T-helper 2 cell treated with Interferon-gamma antibody and Interleukin-4, amounts not matched to agents 100 ng/mL and 5 ng/mL, for 36 hours (primary cell): ENCODE measurements at regions not wholly inside any gene's neighbourhood (a gene's known extent, or its start where the extent isn't known, plus 50 kb on each side); places are given as distances from the start of the nearest gene placed in this dataset.
"Not testable (repeated sequence)": the region's sequence is repeated elsewhere in the genome, so short reads cannot be mapped to it uniquely, and the experiment has no call there.

Experiments
- intact Hi-C: fragments of 100-400 bp; cut with micrococcal nuclease; formaldehyde crosslinking; loops from one replicate; pipeline ENCODE4 v1.15.1; 2023

- intact Hi-C loops: no loop called here
These were observed 51.1 kb upstream of the PPP2R3B start for GRCh38 chrX:437661-438390.

- intact Hi-C loops: no loop called here
These were observed 52.5 kb upstream of the PPP2R3B start for GRCh38 chrX:439241-439640.

GRCh38 chrX:439719-440118 is 53.0 kb upstream of the PPP2R3B start:
- intact Hi-C loops: no loop called here

GRCh38 chrX:440636-441035 is 53.9 kb upstream of the PPP2R3B start:
- intact Hi-C loops: no loop called here

- intact Hi-C loops: no loop called here
These were observed 57.0 kb upstream of the PPP2R3B start for GRCh38 chrX:443536-444210.

- intact Hi-C loops: no loop called here
These were observed 57.6 kb upstream of the PPP2R3B start for GRCh38 chrX:444305-444704.

- intact Hi-C loops: no loop called here
These were observed 59.0 kb upstream of the PPP2R3B start for GRCh38 chrX:445727-446126.

- intact Hi-C loops: no loop called here
These were observed 59.5 kb upstream of the PPP2R3B start for GRCh38 chrX:446245-446644.

GRCh38 chrX:447052-447451 is 60.3 kb upstream of the PPP2R3B start:
- intact Hi-C loops: no loop called here

- intact Hi-C loops: not testable (repeated sequence)
These were observed 65.0 kb upstream of the PPP2R3B start for GRCh38 chrX:451750-452149.

GRCh38 chrX:452598-452997 is 65.9 kb upstream of the PPP2R3B start:
- intact Hi-C loops: no loop called here

GRCh38 chrX:454514-454913 is 67.8 kb upstream of the PPP2R3B start:
- intact Hi-C loops: not testable (repeated sequence)

- intact Hi-C loops: no loop called here
These were observed 68.5 kb upstream of the PPP2R3B start for GRCh38 chrX:455199-455598.

- intact Hi-C loops: no loop called here
These were observed 69.0 kb upstream of the PPP2R3B start for GRCh38 chrX:455673-456072.

- intact Hi-C loops: no loop called here
These were observed 69.4 kb upstream of the PPP2R3B start for GRCh38 chrX:456146-456545.

- intact Hi-C loops: no loop called here
These were observed 70.0 kb upstream of the PPP2R3B start for GRCh38 chrX:456551-457291.

GRCh38 chrX:457292-457679 is 70.6 kb upstream of the PPP2R3B start:
- intact Hi-C loops: no loop called here

GRCh38 chrX:458631-459061 is 71.9 kb upstream of the PPP2R3B start:
- intact Hi-C loops: no loop called here

GRCh38 chrX:459611-460010 is 72.9 kb upstream of the PPP2R3B start:
- intact Hi-C loops: no loop called here

GRCh38 chrX:460116-460515 is 73.4 kb upstream of the PPP2R3B start:
- intact Hi-C loops: no loop called here

- intact Hi-C loops: no loop called here
These were observed 74.3 kb upstream of the PPP2R3B start for GRCh38 chrX:460823-461640.

GRCh38 chrX:462853-463252 is 76.1 kb upstream of the PPP2R3B start:
- intact Hi-C loops: no loop called here
